ENCODE measurements at regions not wholly inside any gene's neighbourhood (a gene's known extent, or its start where the extent isn't known, plus 50 kb on each side); places are given as distances from the start of the nearest gene placed in this dataset.

DNA sequence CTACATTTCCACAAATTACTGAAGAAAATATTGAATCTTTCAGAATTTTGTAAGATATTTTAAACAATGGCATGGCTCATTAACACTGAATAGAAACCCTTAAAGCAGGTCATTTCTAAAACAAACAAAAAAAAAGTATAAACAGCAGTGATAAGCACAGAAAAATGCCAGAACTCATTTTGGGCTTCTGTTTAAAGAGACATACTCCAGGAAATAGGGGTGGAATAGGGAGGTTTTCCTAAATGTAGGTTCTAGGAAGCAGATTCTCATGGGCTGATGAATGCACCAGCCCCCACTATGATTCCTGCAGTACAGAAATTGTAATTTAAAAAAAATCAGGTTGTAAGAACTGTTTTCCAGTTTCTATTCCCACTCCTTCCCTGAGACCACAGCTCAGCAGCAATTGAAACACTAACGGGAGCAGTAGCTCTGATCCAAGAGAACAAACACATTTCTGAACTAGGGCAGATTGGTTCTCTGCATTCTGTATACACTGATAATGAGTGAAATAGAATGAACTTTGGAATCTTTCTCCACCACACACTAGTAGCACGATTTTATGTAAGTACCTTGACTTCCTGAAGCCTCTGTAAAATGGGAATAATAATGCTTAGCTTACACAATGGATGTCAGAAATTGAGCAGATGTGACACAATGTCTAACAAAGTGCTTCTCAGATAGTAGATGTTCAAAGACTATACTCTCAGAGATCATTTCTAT is 115.6 kb upstream of the TMTC1 start:
- no peak for DNase-seq
- Histone ChIP-seq H3K27me3 (ENCODE audit: low read depth) (no peaks in the 10 kb centered on the region), H3K4me1 (no peaks in the 10 kb centered on the region), H3K36me3 (no peaks in the 10 kb centered on the region), H3K4me3 (no peak overlapping the region), H3K9me3 (no peaks in the 10 kb centered on the region), H3K27ac (no peak overlapping the region)
- intact Hi-C loops (cut with DNase I), result no loop called here
- no peak for ATAC-seq
- TF ChIP-seq, protein P1, sequence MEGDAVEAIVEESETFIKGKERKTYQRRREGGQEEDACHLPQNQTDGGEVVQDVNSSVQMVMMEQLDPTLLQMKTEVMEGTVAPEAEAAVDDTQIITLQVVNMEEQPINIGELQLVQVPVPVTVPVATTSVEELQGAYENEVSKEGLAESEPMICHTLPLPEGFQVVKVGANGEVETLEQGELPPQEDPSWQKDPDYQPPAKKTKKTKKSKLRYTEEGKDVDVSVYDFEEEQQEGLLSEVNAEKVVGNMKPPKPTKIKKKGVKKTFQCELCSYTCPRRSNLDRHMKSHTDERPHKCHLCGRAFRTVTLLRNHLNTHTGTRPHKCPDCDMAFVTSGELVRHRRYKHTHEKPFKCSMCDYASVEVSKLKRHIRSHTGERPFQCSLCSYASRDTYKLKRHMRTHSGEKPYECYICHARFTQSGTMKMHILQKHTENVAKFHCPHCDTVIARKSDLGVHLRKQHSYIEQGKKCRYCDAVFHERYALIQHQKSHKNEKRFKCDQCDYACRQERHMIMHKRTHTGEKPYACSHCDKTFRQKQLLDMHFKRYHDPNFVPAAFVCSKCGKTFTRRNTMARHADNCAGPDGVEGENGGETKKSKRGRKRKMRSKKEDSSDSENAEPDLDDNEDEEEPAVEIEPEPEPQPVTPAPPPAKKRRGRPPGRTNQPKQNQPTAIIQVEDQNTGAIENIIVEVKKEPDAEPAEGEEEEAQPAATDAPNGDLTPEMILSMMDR (IDR thresholded peaks at IDR 0.05), result no peak

DNA sequence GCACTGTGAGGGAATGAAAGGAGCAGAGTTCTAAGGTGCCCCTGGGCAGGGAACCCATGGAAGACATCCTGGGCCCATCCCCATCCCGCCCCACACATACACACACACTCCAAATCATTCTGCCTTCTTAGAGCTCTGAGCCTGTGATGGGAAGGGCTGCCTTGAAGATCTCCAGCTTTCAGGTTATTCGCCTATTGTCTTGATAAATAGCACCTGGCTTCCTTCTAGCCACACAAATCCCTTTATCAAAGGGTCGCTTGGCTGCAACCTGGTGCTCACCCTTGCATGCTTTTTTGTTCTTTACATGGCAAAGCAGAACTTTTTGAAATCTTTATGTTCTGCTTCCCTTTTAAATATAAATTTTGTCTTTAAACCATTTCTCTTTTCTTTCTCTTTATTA is 112.2 kb upstream of the TMTC1 start:
- no peak for DNase-seq
- no peaks in the 10 kb centered on the region for H3K9me3 ChIP-seq
- no peaks in the 10 kb centered on the region for H3K36me3 ChIP-seq
- no peaks in the 10 kb centered on the region for H3K4me1 ChIP-seq
- intact Hi-C loops (cut with DNase I), result no loop called here
- no peak overlapping the region for H3K27ac ChIP-seq
- ATAC-seq, result no peak
- no peak overlapping the region for H3K4me3 ChIP-seq
- TF ChIP-seq, protein P1 (IDR thresholded peaks at IDR 0.05), result no peak
- no peaks in the 10 kb centered on the region for H3K27me3 ChIP-seq (ENCODE audit: low read depth)

DNA sequence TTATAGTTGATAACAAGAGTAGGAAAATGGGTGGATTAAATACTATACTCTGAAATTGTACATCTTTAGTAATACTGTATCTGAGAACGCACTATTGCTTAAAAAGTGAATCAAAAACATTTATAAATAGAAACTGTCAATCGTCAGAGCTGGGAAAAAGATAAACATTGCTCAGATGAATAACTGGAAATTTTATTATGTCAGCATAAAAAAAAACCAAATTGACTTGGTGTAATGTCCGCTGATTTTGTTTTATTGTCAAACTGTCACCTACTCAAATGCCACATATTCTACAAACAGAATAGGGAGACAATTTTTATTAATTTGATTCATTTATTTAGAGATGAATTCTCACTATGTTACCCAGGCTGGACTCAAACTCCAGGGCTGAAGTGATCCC is 109.3 kb upstream of the TMTC1 start:
- intact Hi-C loops (cut with DNase I), result no loop called here
- no peak overlapping the region for H3K4me3 ChIP-seq
- no peak for DNase-seq
- no peaks in the 10 kb centered on the region for H3K27me3 ChIP-seq (ENCODE audit: low read depth)
- ATAC-seq, result no peak
- no peaks in the 10 kb centered on the region for H3K36me3 ChIP-seq
- no peak overlapping the region for H3K27ac ChIP-seq
- H3K9me3 ChIP-seq, result no peaks in the 10 kb centered on the region
- TF ChIP-seq, protein P1 (IDR thresholded peaks at IDR 0.05), result no peak
- no peaks in the 10 kb centered on the region for H3K4me1 ChIP-seq

DNA sequence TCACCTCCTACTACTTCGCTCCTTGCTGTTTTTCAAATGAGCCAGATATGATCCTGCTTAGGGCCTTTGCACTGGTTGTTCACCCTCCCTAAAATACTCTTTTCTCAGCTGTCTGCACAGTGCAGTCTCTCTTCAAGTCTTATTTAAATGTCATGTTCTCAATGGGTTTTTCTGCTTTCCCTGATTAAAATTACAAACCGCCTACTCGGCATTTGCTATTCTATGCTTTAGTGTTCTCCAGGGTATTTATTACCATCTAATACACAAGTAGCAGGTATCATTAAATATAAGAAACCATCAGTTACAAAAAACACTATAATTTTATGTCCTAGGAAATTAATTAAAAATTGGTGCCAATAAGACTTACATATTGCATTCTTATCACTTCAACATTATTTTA is 108.0 kb upstream of the TMTC1 start:
- intact Hi-C loops (cut with DNase I), result no loop called here
- Histone ChIP-seq H3K36me3 (no peaks in the 10 kb centered on the region), H3K9me3 (no peaks in the 10 kb centered on the region), H3K27me3 (ENCODE audit: low read depth) (no peaks in the 10 kb centered on the region), H3K4me1 (no peaks in the 10 kb centered on the region), H3K27ac (no peak overlapping the region), H3K4me3 (no peak overlapping the region)
- no peak for DNase-seq
- no peak for ATAC-seq
- TF ChIP-seq, protein P1 (IDR thresholded peaks at IDR 0.05), result no peak

DNA sequence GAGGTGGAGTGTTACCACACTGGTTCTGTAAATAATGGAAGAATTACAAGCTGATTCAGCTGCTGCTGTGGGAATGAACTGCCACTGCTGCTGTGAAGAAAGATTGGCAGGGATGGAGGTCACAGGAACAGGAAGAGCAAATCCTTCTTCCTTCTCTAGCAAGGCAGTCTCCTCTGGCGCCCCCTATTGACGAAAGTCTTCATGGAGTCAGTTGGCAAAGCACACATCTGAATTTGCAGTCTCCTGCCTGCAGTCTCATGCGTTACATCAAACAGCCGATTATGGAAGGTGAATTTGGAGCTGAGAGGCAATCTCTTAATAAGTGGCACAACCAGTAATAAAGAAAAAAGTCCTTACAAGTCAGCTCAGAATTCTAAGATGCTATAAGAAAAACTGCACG is 106.0 kb upstream of the TMTC1 start:
- H3K27me3 ChIP-seq (ENCODE audit: low read depth), result no peaks in the 10 kb centered on the region
- ATAC-seq, result no peak
- no peak overlapping the region for H3K4me3 ChIP-seq
- TF ChIP-seq, protein P1 (IDR thresholded peaks at IDR 0.05), result peak; percentile 54
- H3K27ac ChIP-seq, result no peak overlapping the region
- intact Hi-C loops (cut with DNase I), result no loop called here
- no peaks in the 10 kb centered on the region for H3K9me3 ChIP-seq
- H3K36me3 ChIP-seq, result no peaks in the 10 kb centered on the region
- H3K4me1 ChIP-seq, result no peaks in the 10 kb centered on the region
- no peak for DNase-seq

Measured in lower lobe of right lung (tissue), 2 donors.